HG03066 (cell line): ENCODE measurements at regions not wholly inside any gene's neighbourhood (a gene's known extent, or its start where the extent isn't known, plus 50 kb on each side); places are given as distances from the start of the nearest gene placed in this dataset.

ENCODE experiments used
- ATAC-seq: cut with Tn5 transposase; IDR thresholded peaks from one replicate; pipeline ENCODE4 v1.9.1; 2021; ENCODE audit warnings: low read depth; ENCODE audit not compliant: unreplicated experiment

DNA sequence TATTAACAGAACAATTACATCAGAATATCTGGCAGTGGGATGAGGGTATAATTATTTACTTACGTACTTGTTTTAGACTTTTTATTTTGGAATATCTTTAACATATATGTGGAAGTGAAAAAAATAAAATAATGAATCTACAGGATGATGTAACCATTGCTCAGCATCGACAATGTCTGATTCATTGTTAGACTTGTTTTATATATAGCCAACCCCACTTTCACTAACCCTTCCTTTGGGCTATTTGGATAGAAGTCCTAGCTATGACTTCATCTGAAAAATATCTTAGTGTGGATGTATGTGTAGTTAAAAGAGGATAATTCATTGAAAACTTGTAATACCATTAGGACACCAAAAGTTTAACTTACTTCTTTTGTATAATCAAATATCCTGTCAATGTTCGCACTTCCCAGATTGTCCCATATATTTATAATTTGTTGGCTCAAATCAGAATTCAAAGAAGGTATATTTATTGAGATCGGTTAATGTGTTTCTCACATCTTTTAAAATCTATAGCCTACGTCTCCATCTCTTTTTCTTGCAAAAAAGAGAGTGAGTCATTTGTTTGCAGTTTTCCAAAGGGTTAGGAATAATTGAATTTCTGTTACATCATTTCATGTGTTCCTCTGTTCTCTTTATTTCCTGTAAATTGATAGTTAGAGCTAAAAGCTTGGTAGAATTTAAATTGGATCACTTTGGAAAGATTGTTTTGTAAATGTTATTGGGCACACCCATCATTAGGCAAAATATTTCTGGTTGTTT is 506.1 kb upstream of the FAM98A start:
- no peak for ATAC-seq

DNA sequence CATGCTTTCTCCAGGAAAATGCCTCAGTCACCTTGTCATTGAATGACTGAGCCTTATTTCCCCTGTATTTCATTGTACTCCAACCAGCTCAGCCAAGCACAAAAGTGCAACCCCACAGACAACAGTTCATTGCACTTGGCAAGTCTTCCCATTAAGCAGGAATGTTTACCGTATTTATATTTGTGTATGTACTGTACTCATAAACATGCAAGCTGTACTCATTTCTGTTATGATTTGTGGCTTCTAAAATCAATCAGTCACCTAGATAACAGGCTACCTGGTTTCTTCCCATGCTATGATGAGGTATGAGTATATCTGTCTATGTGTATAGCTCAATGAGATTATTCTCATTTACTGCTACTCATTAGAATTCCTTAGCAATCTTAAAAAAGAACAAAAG is 505.5 kb upstream of the FAM98A start:
- ATAC-seq, result no peak

DNA sequence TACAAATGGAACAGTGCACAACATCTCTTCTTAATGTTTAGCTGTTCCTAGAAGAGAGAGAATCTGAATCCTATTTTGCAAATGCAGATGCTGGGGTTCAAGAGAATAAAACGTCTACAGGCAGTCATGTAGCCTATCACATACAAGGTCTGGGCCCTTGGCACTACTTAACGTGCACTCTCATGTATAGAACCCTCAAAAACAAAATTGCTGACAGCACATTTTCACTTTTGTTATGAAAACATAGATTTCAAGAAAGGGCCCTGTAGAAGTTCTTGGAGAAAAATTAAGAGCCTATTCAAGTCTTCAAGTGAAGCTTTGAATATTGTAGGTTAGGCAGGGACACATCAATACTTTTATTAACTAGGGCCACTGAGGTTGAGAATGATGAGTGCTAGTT is 504.3 kb upstream of the FAM98A start:
- ATAC-seq, result no peak

DNA sequence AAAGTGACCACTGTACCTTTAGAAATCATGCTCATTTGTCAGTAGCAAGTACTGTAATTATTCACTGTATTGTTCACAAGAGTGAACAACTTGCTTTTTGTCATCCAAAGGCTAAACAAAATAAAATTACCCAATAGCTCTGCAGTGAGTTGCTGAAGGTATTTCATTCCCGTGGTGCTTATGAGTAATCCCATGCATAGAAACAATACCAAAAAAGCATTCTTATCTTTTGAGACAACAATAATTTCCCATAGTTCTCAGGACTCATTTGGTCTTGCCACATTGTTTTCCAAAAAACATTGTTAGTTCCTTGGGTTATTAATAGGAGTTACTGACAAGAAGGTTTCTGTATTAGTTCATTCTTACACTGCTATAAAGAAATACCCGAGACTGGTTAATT is 503.2 kb upstream of the FAM98A start:
- no peak for ATAC-seq

DNA sequence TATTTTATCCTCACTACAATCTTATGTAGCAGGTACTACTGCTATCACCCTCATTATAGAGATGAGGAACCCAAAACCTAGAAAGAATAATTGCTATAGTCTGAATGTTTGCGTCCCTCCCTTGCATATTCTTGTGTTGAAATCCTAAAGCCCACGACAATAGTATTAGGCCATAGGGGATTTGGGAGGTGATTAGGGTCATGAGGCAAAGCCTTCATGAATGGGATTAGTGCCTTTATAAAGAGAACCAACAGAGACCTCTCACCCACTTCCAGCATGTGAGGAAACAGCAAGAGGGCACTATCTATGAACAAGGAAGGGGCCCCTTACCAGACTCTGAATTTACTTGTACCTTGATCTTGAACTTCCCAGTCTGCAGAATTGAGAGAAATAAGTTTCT is 500.3 kb upstream of the FAM98A start:
- no peak for ATAC-seq

DNA sequence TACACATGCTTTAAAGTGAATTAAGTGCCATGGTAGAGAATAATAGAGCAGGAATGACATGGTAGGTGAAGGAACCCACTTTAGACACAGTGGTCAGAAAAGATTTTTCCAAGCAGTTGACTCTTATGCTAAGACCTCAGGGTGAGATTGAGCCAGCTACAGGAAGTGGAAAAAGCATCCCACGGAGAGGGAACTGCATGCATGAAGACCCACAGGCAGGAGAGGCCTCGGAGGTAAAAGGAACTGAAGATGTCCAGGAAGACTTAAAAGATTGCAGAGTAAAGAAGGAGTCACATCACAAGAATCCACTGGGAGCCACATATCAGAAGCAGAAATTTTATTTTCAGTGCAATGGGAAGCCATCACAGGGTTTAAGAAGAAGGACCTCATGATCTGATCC is 499.2 kb upstream of the FAM98A start:
- no peak for ATAC-seq

DNA sequence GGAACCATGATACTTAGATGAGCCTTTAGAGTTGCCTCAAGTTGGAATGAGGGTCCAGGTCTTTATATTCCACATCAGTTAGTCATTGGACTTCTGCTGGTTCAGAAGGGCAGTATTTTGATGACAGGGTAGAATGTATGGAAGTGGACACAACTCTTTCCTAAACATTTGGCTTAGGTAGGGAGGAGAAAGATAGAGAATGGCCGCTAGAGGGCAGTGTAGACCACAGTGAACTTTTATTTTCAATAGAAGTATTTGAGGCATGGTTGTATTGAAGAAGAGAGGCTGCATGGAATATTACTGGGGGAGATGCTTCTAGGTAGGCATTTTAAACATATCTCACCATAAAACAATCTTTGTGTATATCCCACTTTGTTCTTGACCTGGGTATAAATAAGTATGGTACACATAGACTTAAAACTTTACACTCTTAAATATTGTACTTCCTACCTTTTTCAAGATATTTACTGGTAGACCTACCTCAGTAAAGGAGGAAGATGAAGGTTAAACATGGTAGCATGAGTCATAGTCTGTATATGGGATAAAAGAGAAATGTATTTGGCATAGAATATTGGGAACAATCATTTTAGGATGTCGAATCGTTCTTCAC is 497.6 kb upstream of the FAM98A start:
- ATAC-seq, result no peak

DNA sequence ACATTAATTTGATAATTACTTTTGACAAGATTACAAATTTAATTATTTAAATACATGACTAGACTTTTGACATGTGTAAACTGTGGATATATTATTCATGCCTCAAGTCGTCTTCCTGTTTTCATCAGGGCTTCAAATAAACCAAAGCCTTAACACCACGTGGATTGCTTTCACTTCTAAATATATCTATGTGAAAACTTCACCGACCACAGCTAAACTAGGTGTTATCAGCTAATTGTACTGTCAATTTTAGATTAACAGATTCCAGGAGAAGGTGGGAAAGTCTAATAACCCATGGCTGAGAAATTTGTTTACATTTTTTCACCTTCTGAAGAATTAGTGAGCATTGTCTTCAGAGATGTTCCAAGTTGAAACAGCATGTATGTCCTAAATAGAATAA is 494.7 kb upstream of the FAM98A start:
- no peak for ATAC-seq

DNA sequence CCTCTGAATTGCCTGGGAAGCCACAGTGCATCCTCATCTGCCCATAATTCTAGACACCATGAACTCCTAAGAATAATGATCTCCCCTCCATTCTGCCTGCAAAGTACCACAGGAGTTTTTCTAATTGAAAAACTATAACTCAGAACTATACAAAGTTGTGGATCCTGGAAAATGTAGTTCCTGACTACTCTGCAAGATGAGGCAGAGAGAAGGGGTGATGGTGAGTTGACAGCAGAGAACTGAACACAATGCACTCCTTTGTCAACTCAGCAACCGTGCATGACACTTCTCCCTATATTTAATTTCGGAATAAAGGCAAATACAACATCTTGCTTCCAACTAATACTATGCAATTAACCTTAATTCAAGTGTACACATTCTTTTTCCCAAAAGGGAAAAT is 471.1 kb upstream of the FAM98A start:
- no peak for ATAC-seq

DNA sequence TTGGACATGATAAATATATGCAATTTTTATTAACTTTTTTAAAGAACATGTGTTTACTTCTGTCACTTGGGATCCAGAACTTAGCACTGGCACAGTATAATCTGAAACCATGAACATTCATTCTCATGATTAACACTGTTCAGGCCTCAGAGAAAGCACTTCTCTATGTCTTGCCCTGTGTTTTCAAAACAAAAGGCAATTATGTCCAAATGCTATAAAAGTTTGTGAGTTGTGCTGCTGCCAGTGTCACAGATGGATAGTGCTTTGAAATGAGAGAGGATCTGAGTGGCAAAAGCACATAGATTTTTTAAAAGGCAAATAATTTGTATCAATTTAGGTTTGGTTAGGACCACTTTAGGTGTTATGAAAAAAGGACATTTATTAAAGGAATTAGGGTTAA is 470.5 kb upstream of the FAM98A start:
- no peak for ATAC-seq

DNA sequence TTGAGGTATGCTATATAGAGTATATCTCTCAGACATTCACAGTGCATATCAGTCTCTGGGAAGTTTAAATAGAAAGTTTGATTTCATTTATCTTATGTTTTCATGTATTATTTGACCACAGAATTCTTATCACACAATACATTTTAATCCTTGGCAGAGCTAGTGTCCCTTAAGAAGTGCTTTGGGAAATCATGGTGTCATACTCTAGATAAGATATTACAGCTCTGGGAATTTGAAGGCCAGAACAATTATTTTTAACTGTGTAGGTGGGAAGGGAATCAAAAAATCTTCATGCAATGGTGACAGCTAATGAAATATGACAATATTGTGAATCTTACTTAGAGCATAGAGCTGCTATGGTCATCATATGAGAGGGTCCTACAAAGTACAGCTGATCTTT is 451.3 kb upstream of the FAM98A start:
- ATAC-seq, result no peak

DNA sequence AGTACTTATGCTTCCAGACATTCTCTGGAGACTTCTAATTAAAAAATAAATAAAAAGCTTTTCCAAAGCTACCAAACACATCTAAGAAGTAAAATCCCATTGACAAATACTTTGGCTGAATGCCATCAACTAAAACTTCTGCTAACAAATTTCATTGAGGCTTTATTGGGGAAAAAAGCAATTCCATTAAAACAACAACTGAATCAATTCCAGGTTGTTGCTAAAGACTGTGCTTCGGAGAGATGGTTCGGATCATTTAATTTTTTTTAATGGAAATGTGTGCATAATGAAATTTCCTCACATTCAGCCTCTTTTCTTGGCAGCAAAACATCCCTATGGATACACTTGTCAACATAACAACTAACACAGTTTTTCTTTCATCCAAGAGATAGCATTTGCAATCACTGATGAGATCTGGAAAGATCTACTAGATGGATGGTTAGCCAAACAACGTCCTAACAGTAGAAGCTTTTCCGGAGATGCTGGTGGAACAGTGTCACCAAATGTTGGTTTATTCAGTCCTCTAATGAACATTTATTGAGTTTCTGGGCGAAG is 446.1 kb upstream of the FAM98A start:
- no peak for ATAC-seq

DNA sequence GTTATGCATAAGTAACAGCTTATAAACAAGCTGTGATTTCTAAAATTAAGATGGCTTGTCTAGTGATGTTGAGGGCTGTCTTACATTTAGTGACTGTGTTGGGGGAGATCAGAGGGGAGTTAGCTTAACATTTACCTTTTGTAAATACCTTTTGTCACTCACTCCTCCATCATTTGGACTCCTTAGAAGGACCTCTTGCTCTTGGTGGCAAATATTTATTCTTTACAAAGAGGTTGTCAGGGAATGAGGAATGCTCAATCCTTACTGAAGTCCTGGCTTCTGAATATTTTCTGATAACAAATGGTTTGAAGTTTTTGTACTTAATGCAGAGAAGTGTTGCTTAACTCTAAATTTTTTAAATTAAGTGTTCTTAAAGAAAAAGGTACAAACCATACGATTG is 438.8 kb upstream of the FAM98A start:
- no peak for ATAC-seq

DNA sequence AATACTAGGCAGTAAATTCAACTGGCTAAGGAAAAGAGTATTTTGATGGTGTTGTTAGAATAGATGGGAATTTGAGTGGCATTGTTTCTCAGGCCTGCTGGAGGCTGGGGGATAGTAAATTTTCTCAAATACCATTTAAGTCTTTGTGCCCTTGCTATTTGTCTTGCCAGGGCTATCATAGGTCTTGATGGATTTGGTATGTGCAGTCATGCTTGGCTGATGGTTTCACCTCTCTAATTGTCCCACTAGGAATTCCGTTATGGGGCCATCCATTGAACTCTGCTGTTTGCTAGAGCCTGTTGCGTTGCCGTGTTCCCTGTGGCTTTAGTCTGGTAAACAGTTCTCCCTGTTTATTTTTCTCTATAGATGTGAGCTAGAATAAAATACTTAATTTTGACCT is 438.1 kb upstream of the FAM98A start:
- ATAC-seq, result no peak

DNA sequence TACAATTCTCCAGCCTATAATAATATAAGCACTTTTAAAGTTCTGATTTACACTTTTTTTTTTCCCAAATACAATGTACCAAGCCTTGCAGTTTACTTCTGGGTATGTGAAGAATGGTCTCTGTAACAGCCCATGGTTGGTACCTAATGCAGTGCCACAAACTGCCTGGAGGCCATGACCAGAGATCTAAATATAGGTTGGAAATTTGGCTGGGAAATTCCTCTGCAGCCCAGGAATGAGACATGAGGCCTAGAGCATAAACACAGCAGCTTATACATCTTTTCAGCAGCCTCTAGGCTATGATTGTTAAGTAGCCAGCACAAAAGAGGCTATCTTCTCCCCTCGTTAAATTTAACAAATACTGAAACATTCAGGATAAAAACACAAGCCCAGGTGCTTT is 432.0 kb upstream of the FAM98A start:
- ATAC-seq, result no peak

DNA sequence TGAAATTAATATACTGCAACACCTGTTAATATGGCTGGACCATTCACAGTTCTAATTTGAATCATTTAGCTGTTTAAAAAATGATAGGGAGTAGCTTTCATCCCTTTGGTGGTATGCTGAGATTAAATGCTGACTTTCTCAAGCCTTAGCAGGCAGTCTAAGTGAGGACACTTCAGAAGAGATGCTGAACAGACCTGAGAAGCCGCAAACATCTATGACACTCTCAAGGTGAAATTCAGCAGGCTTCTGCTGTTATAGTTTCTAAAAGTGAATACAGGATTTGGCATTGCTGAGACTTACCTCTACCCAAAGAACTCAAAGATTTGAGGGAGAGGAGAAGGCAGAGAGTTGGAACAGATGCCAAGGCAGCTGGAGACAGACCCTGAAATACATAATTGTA is 431.2 kb upstream of the FAM98A start:
- ATAC-seq, result no peak

DNA sequence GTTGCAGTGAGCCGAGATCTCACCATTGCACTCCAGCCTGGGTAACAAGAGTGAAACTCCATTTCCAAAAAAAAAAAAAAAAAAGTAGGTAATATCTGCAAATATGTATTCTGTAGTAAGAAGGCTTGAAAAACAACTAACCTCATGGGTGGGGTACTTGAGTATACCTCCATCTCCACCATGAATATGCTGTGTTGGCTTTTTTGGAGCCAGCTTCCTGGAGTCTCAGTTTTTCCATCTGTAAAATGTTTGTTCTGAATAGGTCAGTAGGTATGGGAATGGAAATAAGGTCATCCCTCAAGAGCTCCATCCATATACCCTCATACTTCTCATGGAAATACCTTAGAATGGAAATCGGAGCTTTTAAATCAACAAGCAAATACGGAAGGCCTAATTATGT is 430.0 kb upstream of the FAM98A start:
- ATAC-seq, result no peak

DNA sequence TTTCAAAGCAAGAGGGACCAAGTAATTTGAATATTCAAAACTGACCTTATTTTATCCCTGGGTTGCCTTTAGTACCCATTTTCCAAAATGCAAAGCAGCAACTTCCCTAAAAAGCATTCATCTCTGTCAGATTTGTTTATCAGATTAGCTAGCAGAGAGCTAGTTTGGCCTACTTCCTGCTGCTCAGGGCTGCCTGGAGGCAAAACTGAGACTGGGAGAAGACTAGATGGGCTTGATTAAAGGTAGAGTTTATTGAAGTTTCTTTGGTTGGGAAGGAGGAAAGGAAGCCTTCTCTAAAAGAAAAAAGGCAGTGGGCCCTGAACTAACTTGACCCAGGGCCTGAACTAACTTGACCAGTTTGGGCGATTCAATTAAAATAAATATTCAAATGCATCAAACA is 426.1 kb upstream of the FAM98A start:
- ATAC-seq, result no peak

DNA sequence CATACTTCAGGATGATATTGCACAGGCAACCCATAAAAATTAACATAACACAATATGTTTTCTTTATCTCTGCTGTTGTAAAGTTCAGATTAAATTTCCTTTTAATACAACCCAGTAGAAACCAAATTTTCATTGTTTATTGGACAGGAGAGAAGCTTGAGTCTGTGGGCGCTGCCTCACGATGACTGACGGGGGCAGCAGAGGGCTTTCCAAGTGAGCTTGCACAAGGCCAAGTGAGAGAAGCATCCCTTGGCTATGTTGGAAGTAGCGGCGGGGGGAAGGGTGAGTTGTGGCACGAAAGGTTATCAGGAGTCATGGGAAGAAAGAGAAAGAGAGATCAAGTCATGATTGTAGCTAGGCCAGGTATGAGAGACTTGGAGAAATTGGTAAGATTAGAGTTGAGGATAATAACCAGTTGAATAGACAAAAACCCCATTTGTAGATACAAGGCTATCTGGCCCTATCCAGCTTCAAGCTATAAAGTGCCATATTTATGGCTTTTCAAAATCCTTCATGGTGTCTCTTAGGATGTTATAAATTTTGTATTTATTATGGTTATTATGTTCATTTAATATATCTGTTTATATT is 413.7 kb upstream of the FAM98A start:
- peak; percentile 70 for ATAC-seq

DNA sequence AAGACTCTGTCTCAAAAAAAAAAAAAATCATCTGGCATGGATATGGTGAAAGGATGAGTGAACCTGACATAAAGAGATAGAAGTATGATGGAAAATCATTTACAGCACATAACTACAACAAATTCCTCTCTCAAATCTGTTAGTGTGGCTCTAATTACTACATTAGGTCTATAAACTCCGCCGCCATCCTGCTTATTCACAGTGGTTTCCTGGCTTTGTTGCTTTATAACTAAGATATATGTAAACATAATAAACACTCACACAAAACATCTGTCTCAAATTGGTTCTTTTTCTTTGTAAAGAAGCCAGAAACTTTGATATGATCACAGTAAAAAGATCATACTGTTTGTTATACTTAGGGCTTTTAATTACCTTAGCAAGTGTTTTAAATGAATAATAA is 412.6 kb upstream of the FAM98A start:
- ATAC-seq, result no peak

DNA sequence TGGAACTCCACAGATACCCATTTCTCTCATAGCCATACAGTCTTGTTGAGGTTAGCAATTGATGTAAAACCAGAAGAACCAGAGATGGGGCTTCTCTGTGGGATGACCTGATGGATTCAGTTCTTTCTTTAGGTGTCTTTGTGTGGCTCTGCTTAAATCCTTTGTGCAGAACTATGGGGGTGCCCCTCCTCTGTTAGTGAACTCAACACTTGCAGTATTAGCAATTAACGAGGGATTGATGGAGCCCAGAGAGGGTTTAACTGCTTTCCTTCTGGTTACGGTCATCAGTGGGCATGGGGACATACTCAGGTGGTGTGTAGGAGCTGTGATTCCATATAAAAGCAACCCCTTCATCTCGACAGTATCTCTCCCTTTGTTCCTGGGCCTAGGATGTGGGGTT is 406.8 kb upstream of the FAM98A start:
- ATAC-seq, result no peak

DNA sequence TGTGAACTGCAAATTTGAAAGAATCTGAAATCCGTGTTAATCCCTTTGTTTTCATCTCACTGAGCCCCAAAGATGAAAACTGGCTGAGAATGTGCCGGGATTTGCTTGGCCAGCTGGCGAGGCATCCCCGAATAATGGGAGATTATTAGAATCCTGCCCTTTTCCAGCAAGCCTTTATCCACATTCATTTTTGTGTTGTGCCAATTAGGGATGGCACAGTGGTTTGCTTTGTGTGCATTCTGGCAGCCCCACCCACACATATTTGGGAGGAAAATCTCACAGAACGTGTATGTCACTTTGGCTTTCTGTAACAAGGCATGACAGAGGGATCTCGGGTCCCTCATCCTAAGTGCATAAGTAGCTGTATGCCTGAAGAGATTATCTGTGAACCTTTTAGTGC is 405.8 kb upstream of the FAM98A start:
- ATAC-seq, result no peak
